Fibroblast of the conjunctiva (primary cell): ENCODE measurements at regions not wholly inside any gene's neighbourhood (a gene's known extent, or its start where the extent isn't known, plus 50 kb on each side); places are given as distances from the start of the nearest gene placed in this dataset.

ENCODE experiments used
- DNase-seq: peaks from one replicate; pipeline ENCODE4 v3.0.0-alpha.2; 2010; ENCODE audit warnings: low read depth

- no peak for DNase-seq
Measured at GRCh38 chr14:85276979-85277228, 253.0 kb upstream of the FLRT2 start.

GRCh38 chr14:85279407-85279806, 250.5 kb upstream of the FLRT2 start:
- DNase-seq, result no peak

DNA sequence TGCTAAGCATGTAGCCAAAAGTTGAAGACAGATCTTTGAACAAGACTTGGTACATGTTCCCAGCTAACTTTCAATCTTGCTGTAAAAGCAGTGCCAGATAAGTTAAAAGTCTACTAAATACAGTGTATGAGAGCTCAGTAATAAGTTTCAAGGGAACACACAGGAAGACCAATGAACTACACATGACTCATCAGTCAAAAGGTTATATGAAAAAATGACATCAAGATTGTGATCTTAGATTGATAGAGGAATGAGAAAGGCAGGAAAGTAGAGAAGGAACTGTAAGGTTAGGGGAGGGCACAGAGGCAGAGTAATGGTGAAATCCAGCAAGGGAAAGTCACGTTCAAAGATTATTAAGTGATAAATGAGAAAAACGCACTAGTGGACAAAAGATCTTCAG, 249.9 kb upstream of the FLRT2 start:
- DNase-seq, result no peak

DNA sequence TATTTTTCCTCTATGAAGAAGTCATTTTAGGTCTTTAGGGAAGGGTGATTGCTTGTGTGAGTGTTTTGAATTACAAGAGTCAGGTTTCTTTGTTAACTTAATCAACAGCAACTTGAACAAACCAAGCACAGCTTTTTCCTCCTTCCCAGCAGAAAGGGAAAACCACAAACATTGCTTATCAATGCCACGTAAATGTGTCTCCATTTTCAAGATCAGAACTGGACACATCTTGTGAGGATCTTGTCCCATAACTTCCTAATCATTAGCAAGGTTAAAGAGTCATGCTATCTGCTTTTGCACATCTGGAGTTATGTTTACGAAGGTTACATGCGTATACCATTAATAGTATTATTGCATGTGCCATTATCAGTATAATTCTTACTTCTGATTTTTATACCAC, 248.0 kb upstream of the FLRT2 start:
- DNase-seq, result no peak

DNA sequence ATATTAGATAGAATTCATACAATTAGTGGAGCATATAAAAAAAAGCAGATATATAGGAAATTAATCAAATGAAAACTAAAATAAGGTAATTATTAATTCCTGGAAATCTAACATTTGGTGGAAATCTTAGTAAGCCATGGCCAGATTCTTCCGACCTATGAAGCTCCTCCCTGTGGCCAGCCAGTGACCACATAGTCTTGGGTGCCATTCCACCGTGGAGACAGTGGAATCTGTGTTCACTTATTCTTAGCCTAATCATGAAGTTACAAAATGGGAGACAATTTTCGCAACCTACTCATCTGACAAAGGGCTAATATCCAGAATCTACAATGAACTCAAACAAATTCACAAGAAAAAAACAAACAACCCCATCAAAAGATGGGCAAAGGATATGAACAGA, 241.9 kb upstream of the FLRT2 start:
- DNase-seq, result no peak

DNA sequence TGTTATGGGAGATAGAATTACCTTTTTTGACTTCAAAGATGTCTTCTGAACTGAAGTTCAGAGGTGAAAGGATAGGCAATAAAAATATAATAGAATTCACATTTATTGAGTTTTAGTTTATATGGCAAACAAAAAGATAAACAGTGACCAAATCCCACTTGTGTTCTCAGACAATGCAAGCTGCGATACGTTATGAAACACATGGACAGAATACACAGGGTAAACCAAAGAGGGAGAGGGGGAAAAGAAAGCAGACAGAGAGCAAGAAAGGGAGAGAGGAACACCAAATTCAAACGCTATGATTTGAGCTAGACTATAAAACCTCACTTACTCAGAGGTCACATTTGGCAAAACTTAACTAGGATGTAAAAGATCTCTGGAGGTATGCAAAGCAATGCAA, 238.2 kb upstream of the FLRT2 start:
- DNase-seq, result no peak

DNA sequence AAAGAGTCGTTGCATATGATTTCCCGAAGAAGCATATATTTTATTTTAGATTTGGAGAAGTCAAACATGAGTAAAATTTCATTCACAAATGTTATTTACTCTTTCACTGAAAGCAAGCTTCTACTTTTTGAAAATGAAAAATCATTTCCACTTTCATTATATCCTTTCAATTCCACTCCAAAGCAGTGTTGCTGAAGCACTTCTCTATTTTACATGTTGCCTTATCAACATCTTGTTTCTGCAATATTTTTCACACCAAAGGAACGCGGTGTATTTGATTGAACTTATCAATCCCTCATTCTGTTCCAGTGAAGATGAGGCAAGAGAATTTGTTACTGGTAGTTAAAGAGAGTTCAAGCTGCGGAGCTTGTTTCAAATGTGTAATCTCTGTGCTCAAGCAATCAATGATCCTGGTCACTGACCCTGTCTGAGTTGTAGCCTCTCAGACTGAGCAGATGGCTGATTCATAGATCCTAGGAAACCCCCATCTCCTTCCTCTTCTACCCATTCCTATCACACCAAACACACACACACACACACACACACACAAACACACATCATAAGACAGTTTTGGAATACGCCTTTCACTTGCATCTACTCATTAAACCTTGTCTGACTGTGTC, 236.2 kb upstream of the FLRT2 start:
- no peak for DNase-seq

DNA sequence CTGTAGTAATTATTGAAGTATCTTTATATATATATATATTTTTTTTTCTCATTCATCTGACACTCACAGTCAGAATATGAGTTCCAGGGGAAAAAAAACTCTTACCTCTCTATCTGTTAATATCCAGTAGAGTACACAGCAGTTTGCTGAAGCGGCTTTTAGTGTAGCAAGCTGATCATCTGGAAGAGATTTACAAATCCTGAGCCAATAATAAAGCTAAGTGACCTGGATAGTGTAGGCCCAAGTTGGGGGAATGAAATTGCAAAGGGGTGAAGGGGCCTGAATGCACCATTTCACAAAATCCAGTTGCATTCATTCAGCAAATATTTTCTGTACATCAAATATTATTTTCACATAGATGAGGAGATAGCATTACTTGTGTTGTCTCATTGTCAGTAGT, 234.6 kb upstream of the FLRT2 start:
- no peak for DNase-seq

- DNase-seq, result no peak
Measured at GRCh38 chr14:85296456-85297210, 233.3 kb upstream of the FLRT2 start.

GRCh38 chr14:85300107-85300506, 229.8 kb upstream of the FLRT2 start:
- no peak for DNase-seq

GRCh38 chr14:85301506-85301905, 228.4 kb upstream of the FLRT2 start:
- no peak for DNase-seq

DNA sequence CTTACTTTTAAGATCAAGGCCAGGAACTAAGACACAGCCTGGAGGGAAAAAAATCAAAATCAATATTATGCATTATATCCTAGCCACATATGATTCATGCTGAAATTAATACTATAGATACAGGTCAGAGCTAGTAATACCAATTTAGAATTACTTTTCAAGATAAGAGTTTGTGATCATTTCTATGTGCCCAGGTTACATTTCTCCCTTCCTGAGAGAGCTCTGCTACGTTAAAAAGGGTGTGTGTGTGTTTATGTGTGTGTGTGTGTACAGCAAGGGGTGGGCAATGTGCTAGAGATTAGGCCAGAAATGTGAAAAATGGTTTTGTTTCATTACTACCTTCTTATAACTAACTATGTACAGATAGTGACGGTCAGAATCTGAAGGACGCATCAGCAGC, 223.9 kb upstream of the FLRT2 start:
- no peak for DNase-seq

DNA sequence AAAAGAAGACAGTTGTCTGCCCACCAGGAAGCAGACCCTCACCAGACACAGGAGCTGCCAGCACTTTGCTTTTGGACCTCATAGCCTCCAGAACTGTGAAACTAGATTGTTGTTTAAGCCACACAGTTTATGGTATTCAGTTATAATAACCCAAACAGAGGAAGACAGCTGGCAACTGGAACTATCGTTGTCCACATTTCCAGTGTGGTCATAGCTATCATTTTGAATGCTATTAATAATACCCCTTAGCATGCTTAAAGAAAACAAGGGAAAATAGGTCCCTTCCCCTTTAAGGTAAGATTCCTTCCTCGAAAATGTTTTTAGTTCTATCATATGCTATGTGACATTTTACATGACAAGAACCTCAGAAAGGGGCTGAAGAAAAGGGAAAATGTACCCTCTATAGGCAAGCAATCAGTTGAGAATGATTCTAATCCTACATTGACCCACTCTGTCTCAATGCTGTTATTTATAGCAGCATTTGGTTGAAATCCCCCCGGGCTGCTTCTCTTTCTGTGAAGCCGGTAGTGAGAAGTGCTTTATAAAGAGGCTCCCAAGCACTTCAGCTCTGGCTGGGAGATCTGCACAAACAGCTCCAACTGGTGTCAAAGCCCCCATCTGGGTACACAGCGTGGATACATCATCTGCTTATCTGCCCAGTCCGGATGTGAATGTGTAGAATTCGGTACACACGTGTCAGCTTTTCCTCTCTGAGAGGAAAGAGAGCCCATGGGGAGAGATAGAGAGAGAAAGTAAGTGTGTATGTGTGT, 221.2 kb upstream of the FLRT2 start:
- DNase-seq, result no peak

DNA sequence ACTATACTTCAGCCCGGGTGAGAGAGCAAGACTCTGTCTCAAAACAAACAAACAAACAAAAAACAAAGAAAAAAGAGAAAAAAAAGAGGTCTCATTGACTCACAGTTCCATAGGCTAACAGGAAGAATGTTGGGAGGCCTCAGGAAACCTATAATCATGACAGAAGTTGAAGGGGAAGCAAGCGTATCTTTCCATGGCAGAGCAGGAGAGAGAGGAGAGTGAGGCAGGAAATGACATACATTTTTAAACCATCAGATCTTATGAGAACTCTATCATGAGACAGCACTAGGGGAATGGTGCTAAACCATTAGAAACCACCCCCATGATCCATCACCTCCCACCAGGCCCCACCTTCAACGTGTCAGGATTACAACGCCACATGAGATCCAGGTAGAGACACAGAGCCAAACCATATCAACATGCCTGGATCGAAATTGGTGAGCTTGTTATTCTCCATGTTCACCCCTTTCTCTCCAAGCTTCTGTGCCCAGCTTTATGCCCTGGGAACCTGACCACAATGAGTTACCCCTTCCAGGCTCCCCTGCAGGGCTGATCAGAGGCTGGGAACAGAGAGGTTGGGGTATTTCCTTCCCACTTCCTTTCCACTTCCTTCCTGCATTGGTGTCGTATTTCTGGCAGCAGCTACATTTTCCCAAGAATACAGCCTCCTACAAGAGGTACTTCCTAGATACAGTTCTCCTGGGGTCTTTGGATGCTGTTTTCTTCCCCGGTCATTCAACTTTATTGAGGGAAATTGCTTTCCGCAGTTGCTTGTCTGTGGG, 219.3 kb upstream of the FLRT2 start:
- DNase-seq, result no peak

- DNase-seq, result no peak
Measured at GRCh38 chr14:85313560-85314207, 216.3 kb upstream of the FLRT2 start.

DNA sequence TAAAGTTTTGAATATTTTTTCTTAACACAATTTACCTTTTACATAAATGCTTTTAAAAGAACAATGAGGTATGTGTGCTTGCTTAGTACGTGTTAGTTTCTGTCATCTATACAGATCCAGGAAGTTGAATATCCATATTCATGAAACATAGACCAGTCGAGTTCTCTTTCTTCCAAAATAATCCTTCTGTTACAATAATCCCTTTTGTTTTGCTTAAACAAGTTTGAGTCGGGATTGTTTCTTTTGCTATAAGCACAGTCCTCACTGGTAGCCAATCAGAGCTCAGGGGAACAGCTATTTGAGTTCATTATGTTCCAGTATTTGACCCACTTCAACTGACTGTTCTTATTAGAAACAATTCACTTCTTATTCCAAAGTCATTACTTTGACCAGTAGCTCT, 214.7 kb upstream of the FLRT2 start:
- no peak for DNase-seq

DNA sequence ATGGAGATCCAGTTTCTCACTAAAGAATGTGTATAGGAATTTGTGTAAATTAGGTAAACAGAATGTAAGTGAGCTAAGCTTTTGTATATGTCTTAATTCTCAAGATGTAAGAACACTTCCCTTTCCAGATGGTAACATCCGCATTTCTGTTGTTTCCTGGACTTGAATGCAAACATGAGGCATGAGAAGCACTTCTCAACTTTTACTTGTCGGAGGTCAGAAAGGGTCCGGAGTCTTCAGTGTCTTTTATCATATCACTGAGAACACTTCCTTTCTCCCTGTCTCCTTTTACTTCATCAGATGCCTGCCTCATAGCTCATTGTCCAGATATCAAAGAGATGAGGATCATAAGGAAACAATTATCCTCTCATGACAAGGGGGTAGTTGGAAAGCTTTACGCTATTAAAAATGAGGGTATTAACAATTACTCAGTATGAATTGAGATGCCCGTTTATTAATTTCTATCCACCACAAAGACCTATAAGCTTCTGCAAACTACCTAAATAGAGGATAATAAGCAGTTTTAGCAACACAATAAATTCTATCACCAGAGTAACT, 214.1 kb upstream of the FLRT2 start:
- no peak for DNase-seq

DNA sequence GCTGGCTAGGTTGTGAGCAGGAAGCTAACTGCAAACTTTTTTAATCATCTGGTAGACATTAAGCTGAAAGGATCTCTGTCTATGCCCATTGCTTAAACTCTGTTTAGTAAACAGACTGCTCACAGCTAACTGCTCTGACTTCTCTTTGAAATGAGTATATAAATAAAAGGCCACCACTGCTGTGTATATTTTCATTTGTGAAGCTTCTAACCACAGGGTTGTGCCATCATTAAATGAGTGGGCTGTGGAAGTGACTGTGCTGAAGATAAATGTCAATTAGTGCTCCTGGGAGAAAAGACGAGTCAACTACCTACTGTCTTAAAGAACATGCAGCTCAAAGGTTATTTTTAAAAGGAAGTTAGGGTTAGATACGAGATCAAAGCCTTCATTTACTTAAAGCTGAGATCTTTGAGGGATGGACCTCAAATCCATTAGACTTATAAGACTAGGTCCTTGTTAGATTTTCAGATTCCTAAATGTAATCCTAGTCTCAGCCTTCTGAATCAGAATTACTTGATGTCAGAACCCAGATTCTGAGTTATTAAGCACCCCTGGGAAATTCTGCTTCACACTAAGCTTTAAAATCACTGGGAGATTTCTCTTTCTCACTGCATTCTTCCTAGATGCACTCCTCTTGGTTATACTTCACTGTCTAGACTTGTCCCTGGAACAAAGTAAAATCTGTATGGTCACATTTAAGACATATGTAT, 213.1 kb upstream of the FLRT2 start:
- no peak for DNase-seq

DNA sequence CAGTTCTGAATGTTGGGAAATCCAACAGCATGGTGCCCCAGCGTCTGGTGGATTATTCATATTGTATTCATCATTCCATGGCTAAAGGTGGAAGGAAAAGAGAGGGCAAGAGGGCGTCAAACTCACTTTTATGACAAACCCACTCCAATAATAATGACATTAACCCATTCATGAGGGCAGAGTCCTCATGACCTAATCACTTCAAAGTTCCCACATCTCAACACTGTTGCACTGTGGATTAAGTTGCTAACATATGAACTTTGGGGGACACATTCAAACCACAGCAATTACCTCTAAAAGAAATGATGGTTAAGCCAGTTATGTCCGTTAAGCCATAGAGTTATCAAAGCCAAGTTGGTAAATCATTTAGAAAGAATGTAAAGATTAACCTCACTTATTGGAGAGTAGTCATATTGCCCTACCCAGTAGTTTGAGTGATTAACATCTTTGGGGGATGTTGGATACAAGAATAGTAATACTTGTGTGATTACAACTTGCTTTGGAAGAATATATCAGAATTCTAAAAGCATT, 212.4 kb upstream of the FLRT2 start:
- no peak for DNase-seq

DNA sequence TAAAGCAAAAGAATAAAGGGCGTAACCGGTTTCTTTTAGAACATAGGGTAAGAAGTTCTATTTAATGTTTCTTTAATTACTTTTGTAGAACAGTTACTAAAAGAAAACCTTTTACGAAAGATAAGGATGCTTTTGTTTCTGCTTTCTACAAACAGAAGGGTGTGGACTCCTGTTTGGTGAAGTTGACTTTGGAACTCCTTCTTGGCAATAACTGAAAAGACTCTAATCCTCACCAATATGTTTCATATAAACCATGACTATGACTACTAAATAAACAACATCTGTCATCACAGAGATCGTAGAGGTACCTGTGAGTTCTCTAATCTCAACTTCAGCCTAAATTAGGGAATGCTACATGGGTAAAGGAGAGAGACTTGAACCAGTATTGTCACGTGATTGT, 210.8 kb upstream of the FLRT2 start:
- no peak for DNase-seq

DNA sequence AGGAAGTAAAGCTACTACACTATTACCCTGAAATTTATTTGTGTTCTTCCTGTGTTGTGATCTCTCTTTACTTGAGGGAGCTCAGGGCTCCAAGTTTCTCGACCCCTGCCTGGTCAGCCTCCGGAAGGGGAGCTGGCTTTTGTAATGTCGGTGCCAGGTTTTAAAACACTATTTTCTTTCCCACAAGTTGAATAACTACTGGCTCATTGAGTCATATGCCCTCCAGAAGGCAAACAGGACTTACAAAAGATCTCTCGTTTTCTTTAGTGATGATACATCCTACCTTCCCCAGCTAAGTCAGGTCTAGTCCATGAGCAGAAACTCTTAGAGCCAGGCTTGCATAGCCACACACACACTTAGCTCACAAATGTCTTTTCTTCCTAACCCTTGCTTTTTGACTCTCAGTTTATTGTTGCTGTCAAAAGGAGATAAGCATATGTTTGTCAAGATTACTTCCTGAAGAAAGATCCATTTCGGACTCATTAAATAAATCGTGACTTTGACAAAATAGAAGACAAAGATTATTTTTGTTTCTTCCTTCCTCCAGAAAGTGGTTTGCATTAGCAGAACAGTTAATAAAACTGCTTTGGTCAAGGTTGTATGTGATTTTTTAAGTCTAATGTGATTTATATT, 209.8 kb upstream of the FLRT2 start:
- DNase-seq, result no peak
